IMR-90 (cell line): ENCODE measurements at regions not wholly inside any gene's neighbourhood (a gene's known extent, or its start where the extent isn't known, plus 50 kb on each side); places are given as distances from the start of the nearest gene placed in this dataset.

ENCODE experiments used
- ATAC-seq: fragments of 200-7000 bp; cut with Tn5 transposase; 2 replicates; pipeline ENCODE4 v1.9.1; 2020; ENCODE audit warnings: low read depth, mild to moderate bottlenecking, moderate library complexity
- BruUV-seq: library from RNA; stranded (reverse); fragments of 400-500 nt; replicated peaks from 2 replicates; lab custom pipeline; 2021; lab: Mats Ljungman, UMichigan
- CTCF ChIA-PET: fragments of 300-600 bp; formaldehyde crosslinking; extraction: SDS; loops from one replicate; lab custom pipeline; 2021; ENCODE audit warnings: antibody characterized with exemption; lab: Yijun Ruan, JAX
- POLR2A ChIA-PET: fragments of 300-600 bp; sonication (Branson Sonifier 250); formaldehyde crosslinking; loops from one replicate; lab custom pipeline; 2022; ENCODE audit warnings: antibody characterized with exemption; ENCODE audit not compliant: unreplicated experiment; lab: Charles Lee
- DNase-seq: peaks from one replicate; pipeline ENCODE4 v3.0.0; 2013
- H2AFZ ChIP-seq: replicated peaks from 2 replicates; pipeline ENCODE3; 2013; ENCODE audit warnings: low read length, mild to moderate bottlenecking; ENCODE audit not compliant: poor library complexity
- H2AK5ac ChIP-seq: 2 replicates; pipeline ENCODE4 v1.6.1; 2013; ENCODE audit warnings: low read depth, low read length, inconsistent platforms
- H2AK9ac ChIP-seq: replicated peaks from 2 replicates; pipeline ENCODE3; 2013; ENCODE audit warnings: mild to moderate bottlenecking, low read depth, low read length, moderate library complexity; ENCODE audit not compliant: poor library complexity
- H2BK120ac ChIP-seq: 2 replicates; pipeline ENCODE4 v1.6.1; 2013; ENCODE audit warnings: low read depth, low read length, inconsistent platforms
- H2BK15ac ChIP-seq: 3 replicates; pipeline ENCODE4 v1.6.1; 2013; ENCODE audit warnings: low read depth, low read length, inconsistent platforms
- H2BK20ac ChIP-seq: 2 replicates; pipeline ENCODE4 v1.6.1; 2013; ENCODE audit warnings: low read depth, mild to moderate bottlenecking, inconsistent platforms, low read length, moderate library complexity
- H2BK5ac ChIP-seq: 2 replicates; pipeline ENCODE4 v1.6.1; 2013; ENCODE audit warnings: mild to moderate bottlenecking, low read depth, low read length, inconsistent platforms; ENCODE audit not compliant: poor library complexity, severe bottlenecking
- H3K14ac ChIP-seq: replicated peaks from 2 replicates; pipeline ENCODE4 v1.6.1; 2013; ENCODE audit warnings: low read depth, low read length, inconsistent platforms
- H3K18ac ChIP-seq: 2 replicates; pipeline ENCODE4 v1.6.1; 2013; ENCODE audit warnings: low read depth, low read length, control low read depth
- H3K23ac ChIP-seq: 2 replicates; pipeline ENCODE4 v1.6.1; 2013; ENCODE audit warnings: low read depth, low read length, inconsistent platforms
- H3K27ac ChIP-seq: 2 replicates; pipeline ENCODE4 v1.5.1; 2013; ENCODE audit warnings: mild to moderate bottlenecking, control low read depth, low read length; ENCODE audit not compliant: insufficient read depth
- H3K27me3 ChIP-seq: 2 replicates; pipeline ENCODE4 v1.6.1; 2013; ENCODE audit warnings: low read length; ENCODE audit not compliant: control insufficient read depth, insufficient read depth
- H3K36me3 ChIP-seq: 2 replicates; pipeline ENCODE4 v1.6.1; 2013; ENCODE audit warnings: low read length, mixed read lengths; ENCODE audit not compliant: control insufficient read depth, insufficient read depth
- H3K4ac ChIP-seq: 2 replicates; pipeline ENCODE4 v1.6.1; 2013; ENCODE audit warnings: low read depth, low read length, inconsistent platforms
- H3K4me1 ChIP-seq: 2 replicates; pipeline ENCODE4 v1.6.1; 2013; ENCODE audit warnings: low read length, mixed read lengths; ENCODE audit not compliant: control insufficient read depth, insufficient read depth
- H3K4me2 ChIP-seq: 2 replicates; pipeline ENCODE4 v1.6.1; 2013; ENCODE audit warnings: low read depth, mild to moderate bottlenecking, control low read depth, low read length, moderate library complexity
- H3K4me3 ChIP-seq: 2 replicates; pipeline ENCODE4 v1.5.1; 2013; ENCODE audit warnings: low read depth, mild to moderate bottlenecking, control low read depth, low read length, moderate library complexity; ENCODE audit not compliant: insufficient read depth
- H3K56ac ChIP-seq: 2 replicates; pipeline ENCODE4 v1.6.1; 2013; ENCODE audit warnings: low read length, inconsistent platforms; ENCODE audit not compliant: insufficient read depth; ENCODE audit errors: extremely low read depth
- H3K79me1 ChIP-seq, 2 experiments: 2 replicates each; pipeline ENCODE4 v1.6.1; 2013; ENCODE audit warnings: low read length in 2 of 2, inconsistent platforms in 1 of 2, low read depth in 1 of 2
- H3K9ac ChIP-seq: 2 replicates; pipeline ENCODE4 v1.6.1; 2013; ENCODE audit warnings: low read depth, low read length, control low read depth
- H3K9me1 ChIP-seq: 2 replicates; pipeline ENCODE4 v1.6.1; 2013; ENCODE audit warnings: low read length, inconsistent platforms; ENCODE audit not compliant: insufficient read depth
- H3K9me3 ChIP-seq: 2 replicates; pipeline ENCODE4 v1.6.1; 2013; ENCODE audit warnings: low read length; ENCODE audit not compliant: control insufficient read depth, insufficient read depth
- H4K20me1 ChIP-seq: 2 replicates; pipeline ENCODE4 v1.6.1; 2013; ENCODE audit warnings: low read length, inconsistent platforms; ENCODE audit not compliant: insufficient read depth
- H4K5ac ChIP-seq: 2 replicates; pipeline ENCODE4 v1.6.1; 2013; ENCODE audit warnings: mild to moderate bottlenecking, low read depth, low read length, control low read depth
- H4K8ac ChIP-seq, 2 experiments: 2 replicates each; pipeline ENCODE4 v1.6.1; 2013; ENCODE audit warnings: low read depth in 2 of 2, low read length in 2 of 2, control low read depth in 1 of 2, inconsistent platforms in 1 of 2
- H4K91ac ChIP-seq: 2 replicates; pipeline ENCODE4 v1.6.1; 2013; ENCODE audit warnings: low read depth, low read length, inconsistent platforms; ENCODE audit not compliant: insufficient read depth
- BHLHE40 ChIP-seq: fragments of 150-350 bp; IDR thresholded peaks from 2 replicates; pipeline ENCODE4 v1.6.1; 2016; ENCODE audit warnings: mild to moderate bottlenecking, low read depth, low read length
- CEBPB ChIP-seq: IDR thresholded peaks from 2 replicates; pipeline ENCODE4 v1.6.1; 2012; ENCODE audit warnings: low read depth, low read length, improper control_type of control experiment
- CHD1 ChIP-seq: IDR thresholded peaks from 2 replicates; pipeline ENCODE4 v1.6.1; 2012; ENCODE audit warnings: low read depth, low read length, improper control_type of control experiment
- CTCF ChIP-seq: conservative IDR thresholded peaks from 2 replicates; pipeline ENCODE4 v1.5.1; 2012; ENCODE audit warnings: mild to moderate bottlenecking, low read depth, low read length, improper control_type of control experiment
- ELK1 ChIP-seq: fragments of 150-350 bp; IDR thresholded peaks from 2 replicates; pipeline ENCODE4 v1.6.1; 2016; ENCODE audit warnings: low read depth, mild to moderate bottlenecking, low read length, moderate library complexity, borderline replicate concordance
- FOS ChIP-seq: fragments of 150-350 bp; IDR thresholded peaks from 2 replicates; pipeline ENCODE4 v1.6.1; 2016; ENCODE audit warnings: low read depth, low read length
- MAFK ChIP-seq: IDR thresholded peaks from 2 replicates; pipeline ENCODE4 v1.6.1; 2012; ENCODE audit warnings: low read depth, low read length, improper control_type of control experiment
- MAZ ChIP-seq: IDR thresholded peaks from 2 replicates; pipeline ENCODE4 v1.6.1; 2012; ENCODE audit warnings: low read depth, mild to moderate bottlenecking, low read length, improper control_type of control experiment, moderate library complexity, borderline replicate concordance
- MXI1 ChIP-seq: IDR thresholded peaks from 2 replicates; pipeline ENCODE4 v1.6.1; 2012; ENCODE audit warnings: low read depth, mild to moderate bottlenecking, low read length, moderate library complexity, borderline replicate concordance
- NFE2L2 ChIP-seq: fragments of 150-350 bp; IDR thresholded peaks from 2 replicates; pipeline ENCODE4 v1.6.1; 2016; ENCODE audit warnings: low read depth, mild to moderate bottlenecking, low read length
- POLR2A ChIP-seq: IDR thresholded peaks from 2 replicates; pipeline ENCODE4 v1.6.1; 2012; ENCODE audit warnings: mild to moderate bottlenecking, low read depth, low read length
- RAD21 ChIP-seq: IDR thresholded peaks from 2 replicates; pipeline ENCODE4 v1.6.1; 2012; ENCODE audit warnings: low read length, improper control_type of control experiment
- RCOR1 ChIP-seq: IDR thresholded peaks from 2 replicates; pipeline ENCODE4 v1.6.1; 2012; ENCODE audit warnings: mild to moderate bottlenecking, low read length, improper control_type of control experiment; ENCODE audit not compliant: insufficient replicate concordance
- RFX5 ChIP-seq: IDR thresholded peaks from 2 replicates; pipeline ENCODE4 v1.8.0; 2012; ENCODE audit warnings: low read depth, mild to moderate bottlenecking, low read length, moderate library complexity
- SMC3 ChIP-seq: fragments of 150-350 bp; IDR thresholded peaks from 2 replicates; pipeline ENCODE4 v1.6.1; 2016; ENCODE audit warnings: low read depth, mild to moderate bottlenecking, antibody characterized with exemption, low read length, moderate library complexity
- USF2 ChIP-seq: fragments of 150-350 bp; IDR thresholded peaks from 2 replicates; pipeline ENCODE4 v1.6.1; 2017; ENCODE audit warnings: mild to moderate bottlenecking, antibody characterized with exemption, low read length, low read depth
- WGBS, 2 experiments: methylation state at CpG; one replicate each; pipeline versions ENCODE4 v1.1.5 to v1.1.7; 2013; ENCODE audit warnings: missing lambda C conversion rate in 2 of 2; ENCODE audit not compliant: insufficient read length in 1 of 2; ENCODE audit errors: extremely low coverage in 2 of 2; 5-methylcytosine and 5-hydroxymethylcytosine counted together
- dilution Hi-C: fragments of 300-500 bp; cut with HindIII; formaldehyde crosslinking; loops from one replicate; pipeline ENCODE4 v1.14.3; 2018; ENCODE audit warnings: low sequenced_read_pairs; ENCODE audit not compliant: unreplicated experiment
- in situ Hi-C: fragments of 300-500 bp; cut with MboI; formaldehyde crosslinking; loops from 3 replicates; pipeline ENCODE4 v1.14.3; 2019; ENCODE audit warnings: low sequenced_read_pairs, inconsistent platforms, mixed read lengths
- intact Hi-C: fragments of 100-400 bp; cut with micrococcal nuclease; formaldehyde crosslinking; loops from 2 replicates; pipeline ENCODE4 v1.10.0; 2022

GRCh38 chr6:37765182-37765775 is 54.2 kb upstream of the ZFAND3 start:
- Histone ChIP-seq H3K36me3 (no peaks in the 10 kb centered on the region), H3K4me3 (no peak overlapping the region), H2BK15ac (no peak overlapping the region), H3K4me1 (no peaks in the 10 kb centered on the region), H3K14ac (no peak overlapping the region), H3K79me1 (no peaks in the 10 kb centered on the region), H3K56ac (no peak overlapping the region), H4K5ac (no peak overlapping the region), H3K4me2 (no peak overlapping the region), H3K23ac (no peak overlapping the region), H3K27me3 (peaks cover 55% of the 10 kb centered on the region), H3K18ac (no peak overlapping the region), H2BK20ac (no peak overlapping the region), H2AK9ac (no peak overlapping the region), H3K9me1 (no peaks in the 10 kb centered on the region), H3K9me3 (no peaks in the 10 kb centered on the region), H4K8ac (no peak overlapping the region), H3K4ac (no peak overlapping the region), H3K9ac (no peak overlapping the region), H2BK120ac (no peak overlapping the region), H4K91ac (no peak overlapping the region), H3K27ac (no peak overlapping the region), H2AK5ac (no peak overlapping the region), H2BK5ac (no peak overlapping the region), H4K20me1 (no peaks in the 10 kb centered on the region), H2AFZ (no peak overlapping the region)
- dilution Hi-C loops = no loop called here
- whole genome bisulfite sequencing, 2 experiments = no CpG with 5 or more reads among the region's 7 CpGs
- in situ Hi-C loops = no loop called here
- ChIA-PET POLR2A (no interaction called here), CTCF (no interaction called here)
- ATAC-seq (no peak), DNase-seq (no peak)
- TF ChIP-seq RAD21 = no peak
- no peak for TF ChIP-seq MAZ
- TF ChIP-seq RCOR1 = no peak
- no peak for TF ChIP-seq POLR2A
- TF ChIP-seq CTCF = no peak
- no peak for TF ChIP-seq NFE2L2
- no peak for TF ChIP-seq BHLHE40
- TF ChIP-seq MAFK = no peak
- no peak for TF ChIP-seq USF2
- TF ChIP-seq ELK1 = no peak
- no peak for TF ChIP-seq RFX5
- no peak for TF ChIP-seq MXI1
- TF ChIP-seq CEBPB = no peak
- no peak for TF ChIP-seq SMC3
- TF ChIP-seq FOS = no peak
- no peak for TF ChIP-seq CHD1
- intact Hi-C loops = no loop called here
- BruUV-seq = no TSS peak
